T-helper 2 cell treated with Interferon-gamma antibody and Interleukin-4, amounts not matched to agents 5 μg/mL and 100 μg/mL, for 36 hours (primary cell): ENCODE measurements at regions not wholly inside any gene's neighbourhood (a gene's known extent, or its start where the extent isn't known, plus 50 kb on each side); places are given as distances from the start of the nearest gene placed in this dataset.
"Not testable (repeated sequence)": the region's sequence is repeated elsewhere in the genome, so short reads cannot be mapped to it uniquely, and the experiment has no call there.

ENCODE experiments used
- DNase-seq: peaks from one replicate; pipeline ENCODE4 v3.0.0; 2021; ENCODE audit warnings: low spot score
- H3K27ac Mint-ChIP-seq: one replicate; pipeline ENCODE4 v1.8.0; 2021; ENCODE audit warnings: mild to moderate bottlenecking, mixed read lengths
- H3K27me3 Mint-ChIP-seq: one replicate; pipeline ENCODE4 v1.8.0; 2021; ENCODE audit warnings: low read depth, mixed read lengths
- H3K36me3 Mint-ChIP-seq: one replicate; pipeline ENCODE4 v1.8.0; 2021; ENCODE audit warnings: low read depth, mixed read lengths
- H3K4me1 Mint-ChIP-seq: one replicate; pipeline ENCODE4 v1.8.0; 2021; ENCODE audit warnings: low read depth, mixed read lengths
- H3K4me3 Mint-ChIP-seq: one replicate; pipeline ENCODE4 v1.8.0; 2022; ENCODE audit warnings: mild to moderate bottlenecking, moderate library complexity, mixed read lengths
- H3K9me3 Mint-ChIP-seq: one replicate; pipeline ENCODE4 v1.8.0; 2021; ENCODE audit warnings: mixed read lengths

- Mint-ChIP-seq H3K36me3 (peaks cover 2% of the 10 kb centered on the region), H3K9me3 (no peaks in the 10 kb centered on the region), H3K4me1 (peaks cover 2% of the 10 kb centered on the region), H3K27ac (no peak overlapping the region), H3K4me3 (no peak overlapping the region), H3K27me3 (peaks cover 14% of the 10 kb centered on the region)
- DNase-seq, result no peak
These were observed 226.2 kb downstream of the PDCD6IP start for GRCh38 chr3:34024447-34025240.

- H3K4me1 Mint-ChIP-seq, result no peaks in the 10 kb centered on the region
- H3K27ac Mint-ChIP-seq, result no peak overlapping the region
- H3K4me3 Mint-ChIP-seq, result no peak overlapping the region
- H3K9me3 Mint-ChIP-seq, result no peaks in the 10 kb centered on the region
- no peak for DNase-seq
- no peaks in the 10 kb centered on the region for H3K27me3 Mint-ChIP-seq
- no peaks in the 10 kb centered on the region for H3K36me3 Mint-ChIP-seq
These were observed 235.4 kb downstream of the PDCD6IP start for GRCh38 chr3:34033839-34034238.

GRCh38 chr3:34034840-34035239 is 236.4 kb downstream of the PDCD6IP start:
- H3K9me3 Mint-ChIP-seq, result no peaks in the 10 kb centered on the region
- no peak overlapping the region for H3K27ac Mint-ChIP-seq
- no peaks in the 10 kb centered on the region for H3K27me3 Mint-ChIP-seq
- H3K36me3 Mint-ChIP-seq, result no peaks in the 10 kb centered on the region
- no peak overlapping the region for H3K4me3 Mint-ChIP-seq
- no peak for DNase-seq
- no peaks in the 10 kb centered on the region for H3K4me1 Mint-ChIP-seq

GRCh38 chr3:34035775-34036174 is 237.3 kb downstream of the PDCD6IP start:
- DNase-seq, result no peak
- no peaks in the 10 kb centered on the region for H3K36me3 Mint-ChIP-seq
- no peaks in the 10 kb centered on the region for H3K9me3 Mint-ChIP-seq

GRCh38 chr3:34037260-34037659 is 238.8 kb downstream of the PDCD6IP start:
- Mint-ChIP-seq H3K9me3 (no peaks in the 10 kb centered on the region), H3K36me3 (no peaks in the 10 kb centered on the region)

More at GRCh38 chr3:34035775-34036174, 237.3 kb downstream of the PDCD6IP start:
- Mint-ChIP-seq H3K4me3 (no peak overlapping the region), H3K4me1 (no peaks in the 10 kb centered on the region), H3K27me3 (no peaks in the 10 kb centered on the region), H3K27ac (no peak overlapping the region)

GRCh38 chr3:34038131-34038530 is 239.7 kb downstream of the PDCD6IP start:
- H3K4me3 Mint-ChIP-seq, result no peak overlapping the region
- H3K27me3 Mint-ChIP-seq, result peaks cover 2% of the 10 kb centered on the region
- H3K4me1 Mint-ChIP-seq, result no peaks in the 10 kb centered on the region
- no peaks in the 10 kb centered on the region for H3K9me3 Mint-ChIP-seq
- H3K27ac Mint-ChIP-seq, result no peak overlapping the region
- DNase-seq, result no peak
- H3K36me3 Mint-ChIP-seq, result no peaks in the 10 kb centered on the region

More at GRCh38 chr3:34037260-34037659, 238.8 kb downstream of the PDCD6IP start:
- Mint-ChIP-seq H3K27ac (no peak overlapping the region), H3K4me3 (no peak overlapping the region), H3K4me1 (no peaks in the 10 kb centered on the region), H3K27me3 (no peaks in the 10 kb centered on the region)
- DNase-seq, result no peak

GRCh38 chr3:34046154-34046553 is 247.7 kb downstream of the PDCD6IP start:
- peaks cover 5% of the 10 kb centered on the region for H3K27me3 Mint-ChIP-seq
- H3K4me3 Mint-ChIP-seq, result no peak overlapping the region
- H3K27ac Mint-ChIP-seq, result no peak overlapping the region
- H3K36me3 Mint-ChIP-seq, result no peaks in the 10 kb centered on the region
- no peaks in the 10 kb centered on the region for H3K4me1 Mint-ChIP-seq
- DNase-seq, result no peak
- no peaks in the 10 kb centered on the region for H3K9me3 Mint-ChIP-seq

- DNase-seq, result no peak
- no peaks in the 10 kb centered on the region for H3K9me3 Mint-ChIP-seq
- no peak overlapping the region for H3K27ac Mint-ChIP-seq
- peaks cover 5% of the 10 kb centered on the region for H3K27me3 Mint-ChIP-seq
- H3K4me1 Mint-ChIP-seq, result peaks cover 7% of the 10 kb centered on the region
- no peaks in the 10 kb centered on the region for H3K36me3 Mint-ChIP-seq
- H3K4me3 Mint-ChIP-seq, result no peak overlapping the region
These were observed 255.2 kb downstream of the PDCD6IP start for GRCh38 chr3:34053626-34054025.

GRCh38 chr3:34056181-34056910 is 257.9 kb downstream of the PDCD6IP start:
- Mint-ChIP-seq H3K27ac (no peak overlapping the region), H3K4me1 (peaks cover 7% of the 10 kb centered on the region), H3K27me3 (peaks cover 8% of the 10 kb centered on the region), H3K4me3 (no peak overlapping the region), H3K9me3 (peaks cover 4% of the 10 kb centered on the region), H3K36me3 (no peaks in the 10 kb centered on the region)
- DNase-seq, result no peak

- H3K27me3 Mint-ChIP-seq, result peaks cover 8% of the 10 kb centered on the region
- H3K9me3 Mint-ChIP-seq, result peaks cover 4% of the 10 kb centered on the region
- no peaks in the 10 kb centered on the region for H3K36me3 Mint-ChIP-seq
- H3K4me1 Mint-ChIP-seq, result peaks cover 7% of the 10 kb centered on the region
- peak; percentile 22 for DNase-seq
- no peak overlapping the region for H3K4me3 Mint-ChIP-seq
- no peak overlapping the region for H3K27ac Mint-ChIP-seq
These were observed 258.5 kb downstream of the PDCD6IP start for GRCh38 chr3:34056951-34057390.

GRCh38 chr3:34060995-34061394 is 262.6 kb downstream of the PDCD6IP start:
- H3K4me3 Mint-ChIP-seq, H3K9me3 Mint-ChIP-seq, H3K4me1 Mint-ChIP-seq, DNase-seq, H3K36me3 Mint-ChIP-seq, H3K27ac Mint-ChIP-seq: not testable (repeated sequence)
- H3K27me3 Mint-ChIP-seq, result peaks cover 13% of the 10 kb centered on the region

GRCh38 chr3:34065901-34066300 is 267.5 kb downstream of the PDCD6IP start:
- Mint-ChIP-seq H3K4me1 (no peaks in the 10 kb centered on the region), H3K27me3 (peaks cover 6% of the 10 kb centered on the region), H3K9me3 (no peaks in the 10 kb centered on the region)

GRCh38 chr3:34066328-34066727 is 267.9 kb downstream of the PDCD6IP start:
- peaks cover 6% of the 10 kb centered on the region for H3K27me3 Mint-ChIP-seq
- H3K4me3 Mint-ChIP-seq, result no peak overlapping the region
- no peak for DNase-seq
- H3K27ac Mint-ChIP-seq, result no peak overlapping the region
- H3K9me3 Mint-ChIP-seq, result no peaks in the 10 kb centered on the region
- no peaks in the 10 kb centered on the region for H3K4me1 Mint-ChIP-seq
- no peaks in the 10 kb centered on the region for H3K36me3 Mint-ChIP-seq

More at GRCh38 chr3:34065901-34066300, 267.5 kb downstream of the PDCD6IP start:
- Mint-ChIP-seq H3K36me3 (no peaks in the 10 kb centered on the region), H3K27ac (no peak overlapping the region), H3K4me3 (no peak overlapping the region)
- no peak for DNase-seq

GRCh38 chr3:34066999-34067398 is 268.6 kb downstream of the PDCD6IP start:
- H3K4me3 Mint-ChIP-seq, result no peak overlapping the region
- H3K4me1 Mint-ChIP-seq, result no peaks in the 10 kb centered on the region

More at GRCh38 chr3:34066999-34067398, 268.6 kb downstream of the PDCD6IP start:
- Mint-ChIP-seq H3K36me3 (no peaks in the 10 kb centered on the region), H3K27ac (no peak overlapping the region), H3K27me3 (peaks cover 6% of the 10 kb centered on the region), H3K9me3 (no peaks in the 10 kb centered on the region)
- no peak for DNase-seq
